ENCODE measurements at regions not wholly inside any gene's neighbourhood (a gene's known extent, or its start where the extent isn't known, plus 50 kb on each side); places are given as distances from the start of the nearest gene placed in this dataset.
"Not testable (repeated sequence)": the region's sequence is repeated elsewhere in the genome, so short reads cannot be mapped to it uniquely, and the experiment has no call there.

GRCh38 chr6:96700915-96701314 is 136.4 kb downstream of the GPR63 start:
- H3K27me3 Mint-ChIP-seq: peaks cover 4% of the 10 kb centered on the region
- ChIA-PET CTCF (no interaction called here), POLR2A (no interaction called here)
- ATAC-seq (ENCODE audit: poor library complexity) (no peak), DNase-seq (no peak)
- no peak overlapping the region for H3K27ac Mint-ChIP-seq
- no peaks in the 10 kb centered on the region for H3K36me3 ChIP-seq (ENCODE audit: insufficient read depth, low read length)
- H3K27ac ChIP-seq (ENCODE audit: low read depth in 1 of 2, low read length in 2 of 2): no peak overlapping the region
- TF ChIP-seq CTCF (IDR thresholded peaks at IDR 0.05): no peak
- intact Hi-C loops (cut with DNase I, micrococcal nuclease): no loop called here
- H3K9me3 ChIP-seq (ENCODE audit: control insufficient read depth in 1 of 2, insufficient read depth in 1 of 2, low read length in 2 of 2): no peaks in the 10 kb centered on the region
- H3K36me3 Mint-ChIP-seq (ENCODE audit: low read depth): no peaks in the 10 kb centered on the region
- H3K4me1 ChIP-seq (ENCODE audit: insufficient read depth, low read length): no peaks in the 10 kb centered on the region
- H3K27me3 ChIP-seq (ENCODE audit: control insufficient read depth in 1 of 2, insufficient read depth in 2 of 2, low read length in 2 of 2): no peaks in the 10 kb centered on the region
- H3K4me3 Mint-ChIP-seq: no peak overlapping the region
- no peaks in the 10 kb centered on the region for H3K9me3 Mint-ChIP-seq
- H3K4me1 Mint-ChIP-seq (ENCODE audit: low read depth): no peaks in the 10 kb centered on the region
- no peak overlapping the region for H3K4me3 ChIP-seq (ENCODE audit: low read length)

GRCh38 chr6:96694429-96694828 is 131.5 kb downstream of the FHL5 start:
- intact Hi-C loops (cut with DNase I, micrococcal nuclease); ATAC-seq (ENCODE audit: poor library complexity); POLR2A ChIA-PET: not testable (repeated sequence)

GRCh38 chr6:96687121-96687520 is 124.2 kb downstream of the FHL5 start:
- Mint-ChIP-seq H3K27ac (no peak overlapping the region), H3K9me3 (no peaks in the 10 kb centered on the region), H3K4me3 (no peak overlapping the region), H3K4me1 (ENCODE audit: low read depth) (no peaks in the 10 kb centered on the region), H3K27me3 (peaks cover 9% of the 10 kb centered on the region), H3K36me3 (ENCODE audit: low read depth) (no peaks in the 10 kb centered on the region)
- intact Hi-C loops (cut with DNase I, micrococcal nuclease): no loop called here
- H3K9me3 ChIP-seq (ENCODE audit: control insufficient read depth in 1 of 2, insufficient read depth in 1 of 2, low read length in 2 of 2): no peaks in the 10 kb centered on the region
- no peak for ATAC-seq (ENCODE audit: poor library complexity)
- H3K27me3 ChIP-seq (ENCODE audit: control insufficient read depth in 1 of 2, insufficient read depth in 2 of 2, low read length in 2 of 2): peaks cover 0 to 5% of the 10 kb centered on the region in 2 experiments
- TF ChIP-seq CTCF (IDR thresholded peaks at IDR 0.05): no peak
- no peaks in the 10 kb centered on the region for H3K4me1 ChIP-seq (ENCODE audit: insufficient read depth, low read length)
- CTCF ChIA-PET: no interaction called here
- no peak for DNase-seq
- no peak overlapping the region for H3K27ac ChIP-seq (ENCODE audit: low read depth in 1 of 2, low read length in 2 of 2)
- POLR2A ChIA-PET: no interaction called here
- H3K36me3 ChIP-seq (ENCODE audit: insufficient read depth, low read length): no peaks in the 10 kb centered on the region
- H3K4me3 ChIP-seq (ENCODE audit: low read length): no peak overlapping the region

More at GRCh38 chr6:96694429-96694828, 131.5 kb downstream of the FHL5 start:
- H3K4me1 ChIP-seq (ENCODE audit: insufficient read depth, low read length); H3K27ac ChIP-seq (ENCODE audit: low read depth in 1 of 2, low read length in 2 of 2); H3K36me3 ChIP-seq (ENCODE audit: insufficient read depth, low read length); H3K9me3 Mint-ChIP-seq; H3K9me3 ChIP-seq (ENCODE audit: control insufficient read depth in 1 of 2, insufficient read depth in 1 of 2, low read length in 2 of 2); H3K36me3 Mint-ChIP-seq (ENCODE audit: low read depth); H3K4me3 Mint-ChIP-seq; CTCF ChIA-PET; H3K4me1 Mint-ChIP-seq (ENCODE audit: low read depth); H3K27ac Mint-ChIP-seq; H3K4me3 ChIP-seq (ENCODE audit: low read length); DNase-seq; H3K27me3 ChIP-seq (ENCODE audit: control insufficient read depth in 1 of 2, insufficient read depth in 2 of 2, low read length in 2 of 2): not testable (repeated sequence)
- peaks cover 24% of the 10 kb centered on the region for H3K27me3 Mint-ChIP-seq

- Mint-ChIP-seq H3K9me3 (no peaks in the 10 kb centered on the region), H3K4me3 (no peak overlapping the region), H3K4me1 (ENCODE audit: low read depth) (no peaks in the 10 kb centered on the region), H3K36me3 (ENCODE audit: low read depth) (no peaks in the 10 kb centered on the region), H3K27ac (no peak overlapping the region), H3K27me3 (peaks cover 15% of the 10 kb centered on the region)
- DNase-seq (no peak), ATAC-seq (ENCODE audit: poor library complexity) (no peak)
- Histone ChIP-seq H3K4me3 (ENCODE audit: low read length) (no peak overlapping the region), H3K36me3 (ENCODE audit: insufficient read depth, low read length) (no peaks in the 10 kb centered on the region), H3K9me3 (ENCODE audit: control insufficient read depth in 1 of 2, insufficient read depth in 1 of 2, low read length in 2 of 2) (no peaks in the 10 kb centered on the region), H3K27ac (ENCODE audit: low read depth in 1 of 2, low read length in 2 of 2) (no peak overlapping the region), H3K27me3 (ENCODE audit: control insufficient read depth in 1 of 2, insufficient read depth in 2 of 2, low read length in 2 of 2) (peaks cover 0 to 5% of the 10 kb centered on the region in 2 experiments), H3K4me1 (ENCODE audit: insufficient read depth, low read length) (no peaks in the 10 kb centered on the region)
- POLR2A ChIA-PET: interaction anchor here (0.6 kb wide), 1 partner anchor 422 kb away, joined by 3 read pairs; no protein-coding TSS in a partner anchor
- intact Hi-C loops (cut with DNase I, micrococcal nuclease): no loop called here
- no peak for TF ChIP-seq CTCF (IDR thresholded peaks at IDR 0.05)
- CTCF ChIA-PET: no interaction called here
Observed at GRCh38 chr6:96685702-96686101, 122.8 kb downstream of the FHL5 start.

All from CD4-positive, alpha-beta T cell (primary cell).